ENCODE measurements at regions not wholly inside any gene's neighbourhood (a gene's known extent, or its start where the extent isn't known, plus 50 kb on each side); places are given as distances from the start of the nearest gene placed in this dataset.

- no peak for TF ChIP-seq EP300 (IDR thresholded peaks at IDR 0.05)
- TF ChIP-seq CTCF (IDR thresholded peaks at IDR 0.05): no peak
- TF ChIP-seq POLR2A (IDR thresholded peaks at IDR 0.05; ENCODE audit: low read depth): no peak
These were observed 625.6 kb downstream of the SI start for GRCh38 chr3:164452707-164453106.
